ENCODE measurements at regions not wholly inside any gene's neighbourhood (a gene's known extent, or its start where the extent isn't known, plus 50 kb on each side); places are given as distances from the start of the nearest gene placed in this dataset.

DNA sequence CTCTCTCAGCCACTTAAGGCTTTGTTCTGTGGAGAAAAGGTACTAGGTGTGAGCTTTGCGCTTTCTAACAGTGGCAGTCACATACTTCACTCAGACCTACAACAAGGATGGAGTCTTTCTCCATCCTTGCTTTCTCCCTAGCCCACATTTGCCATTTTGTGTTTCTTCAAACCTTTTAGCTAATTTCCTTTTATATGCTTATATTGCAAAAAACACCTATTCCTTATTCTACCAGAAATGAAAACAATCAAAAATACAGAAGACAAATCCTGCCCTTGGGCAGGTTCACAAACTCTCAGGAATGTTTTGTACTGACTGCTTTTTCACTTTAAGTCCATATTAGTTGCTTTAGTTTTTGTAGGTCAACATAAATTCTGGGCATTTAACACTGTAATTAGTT, 914.2 kb downstream of the SQOR start:
- Histone ChIP-seq H2BK15ac (ENCODE audit: low read depth, low read length) (no peak overlapping the region), H2AFZ (ENCODE audit: low read length) (no peak overlapping the region), H3K23ac (ENCODE audit: insufficient read length, low read depth, low read length) (no peak overlapping the region), H4K5ac (ENCODE audit: insufficient read length, low read depth, low read length) (no peak overlapping the region), H4K20me1 (ENCODE audit: control insufficient read depth, insufficient read depth, insufficient read length) (no peaks in the 10 kb centered on the region), H3K79me1 (ENCODE audit: insufficient read depth, low read depth, low read length, poor library complexity, severe bottlenecking) (no peaks in the 10 kb centered on the region), H3K9ac (ENCODE audit: extremely low read depth, insufficient read length, low read length) (no peak overlapping the region), H2BK120ac (ENCODE audit: low read depth, low read length, poor library complexity, severe bottlenecking) (no peak overlapping the region), H3K79me2 (ENCODE audit: insufficient read depth, low read length) (no peaks in the 10 kb centered on the region), H4K91ac (ENCODE audit: insufficient read length, low read depth, low read length) (no peak overlapping the region), H3K4me2 (ENCODE audit: insufficient read depth, insufficient read length, low read length) (no peak overlapping the region), H2BK5ac (ENCODE audit: insufficient read length, low read length) (no peak overlapping the region), H3K4me1 (ENCODE audit: insufficient read depth, low read length) (no peaks in the 10 kb centered on the region), H2BK20ac (ENCODE audit: low read depth, low read length, poor library complexity, severe bottlenecking) (no peak overlapping the region), H3K27me3 (ENCODE audit: insufficient read depth, low read length) (no peaks in the 10 kb centered on the region), H3K27ac (ENCODE audit: insufficient read length, low read depth, low read length) (no peak overlapping the region), H2AK5ac (ENCODE audit: insufficient read length, low read length) (no peak overlapping the region), H3K4ac (ENCODE audit: low read depth, low read length) (no peak overlapping the region), H3K9me3 (ENCODE audit: control insufficient read depth, low read depth, low read length) (no peaks in the 10 kb centered on the region), H3K56ac (ENCODE audit: insufficient read length, low read depth, low read length) (no peak overlapping the region), H3K18ac (ENCODE audit: insufficient read length, low read depth, low read length) (no peak overlapping the region), H3K23me2 (ENCODE audit: insufficient read length, low read depth, low read length, poor library complexity, severe bottlenecking) (no peaks in the 10 kb centered on the region), H4K8ac (replicated peaks; ENCODE audit: insufficient read length, low read depth, low read length) (no peak overlapping the region), H3K14ac (ENCODE audit: insufficient read depth, low read length) (no peak overlapping the region), H3T11ph (ENCODE audit: low read length) (no peak overlapping the region), H2BK12ac (ENCODE audit: insufficient read length, low read depth, low read length) (no peak overlapping the region)
- H3K4me1 Mint-ChIP-seq = peaks cover 0 to 15% of the 10 kb centered on the region in 2 experiments; a peak in 2 of 4 replicates
- H3K9me3 Mint-ChIP-seq = peaks cover 0 to 3% of the 10 kb centered on the region in 2 experiments; a peak in 2 of 5 replicates
- no peaks in the 10 kb centered on the region for H3K36me3 Mint-ChIP-seq (ENCODE audit: insufficient read depth in 1 of 3, low read depth in 3 of 3)
- H3K27ac Mint-ChIP-seq = no peak overlapping the region
- H3K27me3 Mint-ChIP-seq (ENCODE audit: low read depth) = no peaks in the 10 kb centered on the region
- WGBS (ENCODE audit: extremely low coverage, insufficient read length, low lambda C conversion rate) = no CpG with 5 or more reads among the region's 1 CpG
- TF ChIP-seq, protein P1, sequence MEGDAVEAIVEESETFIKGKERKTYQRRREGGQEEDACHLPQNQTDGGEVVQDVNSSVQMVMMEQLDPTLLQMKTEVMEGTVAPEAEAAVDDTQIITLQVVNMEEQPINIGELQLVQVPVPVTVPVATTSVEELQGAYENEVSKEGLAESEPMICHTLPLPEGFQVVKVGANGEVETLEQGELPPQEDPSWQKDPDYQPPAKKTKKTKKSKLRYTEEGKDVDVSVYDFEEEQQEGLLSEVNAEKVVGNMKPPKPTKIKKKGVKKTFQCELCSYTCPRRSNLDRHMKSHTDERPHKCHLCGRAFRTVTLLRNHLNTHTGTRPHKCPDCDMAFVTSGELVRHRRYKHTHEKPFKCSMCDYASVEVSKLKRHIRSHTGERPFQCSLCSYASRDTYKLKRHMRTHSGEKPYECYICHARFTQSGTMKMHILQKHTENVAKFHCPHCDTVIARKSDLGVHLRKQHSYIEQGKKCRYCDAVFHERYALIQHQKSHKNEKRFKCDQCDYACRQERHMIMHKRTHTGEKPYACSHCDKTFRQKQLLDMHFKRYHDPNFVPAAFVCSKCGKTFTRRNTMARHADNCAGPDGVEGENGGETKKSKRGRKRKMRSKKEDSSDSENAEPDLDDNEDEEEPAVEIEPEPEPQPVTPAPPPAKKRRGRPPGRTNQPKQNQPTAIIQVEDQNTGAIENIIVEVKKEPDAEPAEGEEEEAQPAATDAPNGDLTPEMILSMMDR (conservative IDR thresholded peaks at IDR 0.05) = no peak
- no peak for DNase-seq
- no peak overlapping the region for H3K4me3 Mint-ChIP-seq

Measured in H9 (cell line).